NCI-H2227 (cell line): ENCODE measurements at regions not wholly inside any gene's neighbourhood (a gene's known extent, or its start where the extent isn't known, plus 50 kb on each side); places are given as distances from the start of the nearest gene placed in this dataset.
"Not testable (repeated sequence)": the region's sequence is repeated elsewhere in the genome, so short reads cannot be mapped to it uniquely, and the experiment has no call there.

Experiments
- DNase-seq: peaks from one replicate; lab custom pipeline; 2025; ENCODE audit not compliant: unreplicated experiment; lab: John Stamatoyannopoulos, UW

DNA sequence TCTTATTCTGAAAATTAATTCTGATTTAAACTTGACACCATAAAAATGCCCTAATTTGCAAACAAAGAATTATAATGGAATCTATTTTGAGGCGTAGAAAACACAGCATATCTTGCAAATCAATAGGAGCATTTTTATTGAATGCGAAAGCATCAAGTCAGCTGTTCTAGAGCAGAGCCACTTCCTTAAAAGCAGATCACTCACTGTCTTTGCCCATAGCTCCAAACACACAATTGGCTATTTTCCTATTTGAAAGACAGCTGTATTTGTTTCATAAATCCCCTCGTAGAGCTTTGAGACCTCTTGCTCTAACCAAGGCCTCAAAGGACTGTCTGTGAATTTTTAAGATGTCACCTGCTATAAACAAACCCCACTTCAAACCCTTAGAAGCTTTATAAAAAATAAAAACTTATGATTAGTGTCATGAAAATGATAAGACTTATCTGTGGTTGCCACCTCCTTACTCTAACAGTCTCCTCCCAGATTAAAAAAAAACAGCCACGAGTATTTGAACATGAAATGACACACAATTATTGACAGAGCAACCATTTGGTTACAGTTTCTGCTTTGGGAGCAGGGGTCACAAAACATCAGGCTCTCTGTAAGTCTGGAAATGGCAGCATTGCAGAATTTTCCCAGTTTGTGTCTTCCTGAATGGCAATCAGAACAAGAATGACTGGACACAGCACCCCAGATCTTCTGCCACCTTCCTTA, 75.6 kb upstream of the RASEF start:
- no peak for DNase-seq

DNA sequence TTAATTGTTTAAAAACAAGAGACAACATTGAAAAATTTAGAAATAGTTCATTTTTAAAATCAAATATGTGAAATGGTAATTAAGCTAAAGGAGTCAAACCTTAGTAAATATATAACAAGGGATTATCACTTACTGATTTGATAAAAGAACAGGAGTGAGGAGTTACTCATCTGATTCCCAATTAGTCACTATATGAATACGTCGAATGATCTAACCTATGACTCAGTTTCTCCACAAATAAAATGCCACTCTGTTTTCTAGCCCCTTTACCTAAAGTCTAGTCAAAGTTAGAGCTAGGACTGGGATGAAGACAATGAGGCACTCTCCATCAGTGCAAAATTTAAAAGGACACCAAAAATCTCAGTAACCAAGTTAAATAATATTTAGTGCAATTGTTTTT, 70.4 kb upstream of the RASEF start:
- DNase-seq: no peak

GRCh38 chr9:83132768-83133167, 69.8 kb upstream of the RASEF start:
- DNase-seq: no peak

DNA sequence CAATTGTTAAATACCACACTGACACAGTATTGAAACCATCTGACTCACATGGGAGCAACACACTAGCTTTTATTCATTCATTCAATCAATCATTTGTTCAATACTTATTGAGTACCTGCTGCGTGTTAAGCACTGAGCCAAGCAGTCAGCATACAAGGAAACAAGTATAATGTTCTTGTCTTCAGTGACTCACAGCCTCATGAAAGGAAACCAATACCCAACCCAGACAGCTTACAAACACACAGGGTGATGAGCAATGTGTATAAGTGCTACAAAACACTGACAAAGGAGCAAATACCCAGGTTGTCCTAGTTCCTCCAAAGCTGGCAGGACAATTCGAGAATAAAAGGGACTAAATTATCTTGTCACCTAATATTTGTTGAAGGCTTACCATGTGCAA, 67.6 kb upstream of the RASEF start:
- no peak for DNase-seq

DNA sequence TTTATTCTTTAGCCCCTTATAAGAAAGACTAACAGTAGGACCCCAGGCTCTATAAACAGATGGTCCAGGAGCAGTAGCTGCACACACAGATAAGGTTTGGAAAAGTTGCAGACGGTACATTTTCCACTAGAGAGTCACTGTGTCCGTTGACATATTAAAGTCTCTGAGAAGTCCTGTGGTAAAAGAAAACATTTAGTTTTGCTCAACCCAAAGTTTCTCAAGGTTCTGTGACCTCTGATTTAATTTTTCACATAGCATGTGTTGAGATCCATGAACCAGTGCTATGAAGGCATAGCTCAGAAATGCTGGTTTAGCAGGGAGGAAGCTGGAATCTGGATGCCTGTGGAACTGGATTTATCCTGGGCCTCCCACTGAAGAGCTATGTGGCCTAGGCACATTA, 62.7 kb upstream of the RASEF start:
- no peak for DNase-seq

- no peak for DNase-seq
Measured at GRCh38 chr9:83119873-83120272, 56.9 kb upstream of the RASEF start.

DNA sequence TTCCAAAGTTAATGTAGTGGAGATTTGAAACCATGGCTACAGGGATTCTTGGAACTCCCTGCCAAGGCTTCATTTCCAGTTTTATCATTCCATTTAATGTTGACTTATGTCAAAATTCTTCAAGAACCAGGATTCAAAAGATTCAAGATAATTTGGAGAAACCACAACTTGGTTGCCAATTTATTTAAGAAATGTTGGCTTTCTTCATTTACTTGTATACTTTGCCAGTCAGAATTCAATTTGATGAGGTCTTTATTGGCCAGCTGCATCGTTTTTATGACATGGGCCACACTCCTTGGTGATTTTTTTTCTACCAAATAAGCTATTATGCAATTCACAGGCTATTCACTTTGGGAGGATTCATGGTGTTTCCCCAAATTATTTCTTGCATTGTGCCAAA, 53.1 kb upstream of the RASEF start:
- DNase-seq: no peak

DNA sequence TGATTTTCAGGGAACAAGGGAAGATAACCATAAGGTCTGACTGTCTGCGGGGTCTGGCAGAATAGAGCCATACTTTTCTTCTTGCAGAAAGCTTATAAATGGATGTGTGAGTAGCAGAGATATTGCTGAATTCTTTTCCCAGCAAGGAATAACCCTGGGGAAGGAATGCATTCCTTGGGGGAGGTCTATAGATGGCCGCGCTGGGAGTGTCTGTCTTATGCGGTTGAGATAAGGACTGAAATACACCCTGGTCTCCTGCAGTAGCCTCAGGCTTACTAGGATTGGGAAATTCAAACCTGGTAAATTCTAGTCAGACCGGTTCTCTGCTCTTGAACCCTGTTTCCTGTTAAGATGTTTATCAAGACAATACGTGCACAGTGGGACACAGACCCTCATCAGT, 50.5 kb upstream of the RASEF start:
- DNase-seq: not testable (repeated sequence)
